Fibroblast of pulmonary artery (primary cell): ENCODE measurements at regions not wholly inside any gene's neighbourhood (a gene's known extent, or its start where the extent isn't known, plus 50 kb on each side); places are given as distances from the start of the nearest gene placed in this dataset.

Experiments used
- DNase-seq: peaks from one replicate; pipeline ENCODE4 v3.0.0-alpha.2; 2010; ENCODE audit warnings: low read depth
- H3K4me3 ChIP-seq: replicated peaks from 2 replicates; pipeline ENCODE4 v1.5.1; 2011; ENCODE audit warnings: low read depth, mild to moderate bottlenecking, control low read depth, low read length, moderate library complexity
- TF ChIP-seq, protein P1 (sequence below): IDR thresholded peaks from 2 replicates; pipeline ENCODE4 v1.5.1; 2011; ENCODE audit warnings: mild to moderate bottlenecking, control low read depth, low read length, inconsistent platforms; ENCODE audit errors: missing control alignments

DNA sequence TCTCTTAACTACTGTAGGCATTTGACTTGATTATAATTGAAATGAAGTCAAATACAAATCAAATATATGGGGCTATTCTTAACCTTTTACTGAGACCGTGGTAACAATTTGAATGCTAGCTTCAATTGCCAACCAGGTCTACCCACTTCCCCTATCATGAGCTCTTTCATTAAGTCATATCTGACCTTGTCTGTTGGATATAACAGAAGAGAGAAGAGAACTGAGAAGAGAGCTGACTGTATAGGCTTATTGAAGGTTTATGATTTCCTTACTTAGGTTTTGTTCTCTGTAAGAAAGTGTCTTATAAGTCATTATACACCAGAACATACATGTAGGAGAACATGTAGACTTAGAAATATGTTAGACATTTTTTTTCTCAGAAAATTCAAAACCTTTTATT, 549.4 kb downstream of the COL12A1 start:
- H3K4me3 ChIP-seq = no peak overlapping the region
- TF ChIP-seq, protein P1, sequence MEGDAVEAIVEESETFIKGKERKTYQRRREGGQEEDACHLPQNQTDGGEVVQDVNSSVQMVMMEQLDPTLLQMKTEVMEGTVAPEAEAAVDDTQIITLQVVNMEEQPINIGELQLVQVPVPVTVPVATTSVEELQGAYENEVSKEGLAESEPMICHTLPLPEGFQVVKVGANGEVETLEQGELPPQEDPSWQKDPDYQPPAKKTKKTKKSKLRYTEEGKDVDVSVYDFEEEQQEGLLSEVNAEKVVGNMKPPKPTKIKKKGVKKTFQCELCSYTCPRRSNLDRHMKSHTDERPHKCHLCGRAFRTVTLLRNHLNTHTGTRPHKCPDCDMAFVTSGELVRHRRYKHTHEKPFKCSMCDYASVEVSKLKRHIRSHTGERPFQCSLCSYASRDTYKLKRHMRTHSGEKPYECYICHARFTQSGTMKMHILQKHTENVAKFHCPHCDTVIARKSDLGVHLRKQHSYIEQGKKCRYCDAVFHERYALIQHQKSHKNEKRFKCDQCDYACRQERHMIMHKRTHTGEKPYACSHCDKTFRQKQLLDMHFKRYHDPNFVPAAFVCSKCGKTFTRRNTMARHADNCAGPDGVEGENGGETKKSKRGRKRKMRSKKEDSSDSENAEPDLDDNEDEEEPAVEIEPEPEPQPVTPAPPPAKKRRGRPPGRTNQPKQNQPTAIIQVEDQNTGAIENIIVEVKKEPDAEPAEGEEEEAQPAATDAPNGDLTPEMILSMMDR = no peak
- DNase-seq = no peak

DNA sequence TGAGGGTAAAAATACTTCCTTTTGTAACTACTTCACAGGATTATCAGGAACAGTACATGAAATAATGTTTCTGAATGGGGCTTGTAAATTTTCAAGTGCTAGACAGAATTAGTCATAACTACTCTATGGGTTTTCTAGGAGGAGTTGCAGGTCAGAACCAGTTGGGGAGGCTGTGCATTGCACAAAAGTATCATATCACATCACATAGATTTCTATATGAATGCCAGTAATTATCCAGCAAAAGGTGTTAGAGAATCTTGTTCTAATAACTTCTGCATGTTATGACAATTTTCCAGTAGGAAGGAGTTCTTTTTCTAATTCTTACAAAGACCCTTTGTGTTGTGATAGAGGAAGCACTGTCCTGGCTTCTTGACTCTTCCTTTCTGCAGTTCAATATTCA, 551.6 kb downstream of the COL12A1 start:
- no peak overlapping the region for H3K4me3 ChIP-seq
- TF ChIP-seq, protein P1 = no peak
- DNase-seq = no peak

DNA sequence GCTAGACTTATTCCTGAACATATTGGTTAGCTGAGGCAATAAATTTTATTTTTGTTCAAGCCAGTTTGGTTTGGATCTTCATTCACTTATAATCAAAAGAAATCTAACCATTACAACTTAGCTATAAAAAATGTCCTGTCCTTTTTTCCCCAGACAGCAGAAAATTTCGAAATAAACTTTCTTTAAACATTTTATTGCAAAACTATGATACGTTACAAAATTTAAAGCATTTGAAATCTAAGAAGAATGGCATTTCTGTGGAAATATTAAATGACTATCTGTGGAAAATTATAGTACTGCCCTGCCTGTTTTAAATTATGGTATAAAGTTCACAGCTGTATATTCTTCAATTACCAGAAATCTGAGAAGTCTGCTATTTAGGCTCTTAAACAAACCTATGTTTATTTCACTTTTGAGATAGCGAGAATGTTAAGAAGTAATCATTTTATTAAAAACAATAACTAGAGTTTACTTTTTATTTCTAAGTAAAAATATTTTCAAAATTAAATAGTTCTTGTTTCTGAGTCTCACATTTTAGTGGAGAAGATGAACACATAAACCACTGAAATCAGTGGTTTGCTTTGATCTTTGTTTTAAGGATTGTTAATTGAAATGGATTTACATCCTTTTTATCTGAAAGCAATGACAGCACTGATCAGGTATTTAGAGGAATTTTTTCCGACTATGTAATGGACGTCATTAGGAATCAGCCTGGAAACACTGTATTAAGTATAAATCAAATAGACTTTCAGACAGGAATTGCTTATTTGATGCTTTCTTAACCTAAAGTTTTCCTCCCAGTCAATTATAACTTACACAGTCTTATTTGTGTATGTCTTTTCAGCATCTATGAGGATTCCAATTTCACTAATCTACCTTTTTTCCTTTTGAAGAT, 553.7 kb downstream of the COL12A1 start:
- H3K4me3 ChIP-seq = no peak overlapping the region
- peak; percentile 13 for DNase-seq
- TF ChIP-seq, protein P1 = no peak

- no peak for DNase-seq
- TF ChIP-seq, protein P1 = no peak
- no peak overlapping the region for H3K4me3 ChIP-seq
Observed at GRCh38 chr6:74650668-74651067, 555.2 kb downstream of the COL12A1 start.

GRCh38 chr6:74646461-74646860, 559.4 kb downstream of the COL12A1 start:
- H3K4me3 ChIP-seq = no peak overlapping the region
- DNase-seq = no peak
- TF ChIP-seq, protein P1 = no peak

DNA sequence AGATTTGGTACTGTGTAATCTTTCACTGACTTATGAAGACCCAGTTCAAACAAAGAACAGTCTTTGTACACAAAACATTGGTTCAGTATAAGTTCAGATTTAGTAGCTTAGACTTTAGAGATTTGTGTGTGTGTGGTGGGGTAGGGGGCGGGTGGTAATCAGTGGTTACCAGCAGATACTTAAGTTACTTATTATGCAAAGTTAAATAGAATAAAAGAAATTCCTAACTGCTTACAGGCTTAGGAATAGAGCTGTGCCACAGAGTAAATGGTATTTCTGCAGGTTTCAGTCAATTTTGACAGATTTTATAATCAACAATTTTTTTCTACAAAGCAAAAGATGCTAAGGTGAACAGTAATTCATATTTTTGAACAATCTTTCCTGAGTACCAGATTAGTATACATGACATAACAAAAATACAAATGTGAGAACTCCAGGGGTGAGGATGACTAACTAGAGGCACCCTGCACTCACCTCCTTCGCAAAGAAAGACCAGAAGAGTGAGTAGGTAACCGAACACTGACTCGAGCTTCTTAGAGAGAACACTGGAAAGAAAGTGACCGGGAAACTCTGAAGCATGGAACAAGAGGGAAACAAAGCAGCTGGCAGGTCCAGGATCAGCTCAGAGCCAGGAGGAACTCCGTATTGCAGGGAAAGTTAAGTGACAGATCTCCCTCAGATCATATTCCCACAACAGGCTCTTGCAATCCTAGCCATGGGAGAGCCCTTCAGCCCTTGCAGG, 560.6 kb downstream of the COL12A1 start:
- H3K4me3 ChIP-seq = no peak overlapping the region
- DNase-seq = no peak
- TF ChIP-seq, protein P1 = no peak

DNA sequence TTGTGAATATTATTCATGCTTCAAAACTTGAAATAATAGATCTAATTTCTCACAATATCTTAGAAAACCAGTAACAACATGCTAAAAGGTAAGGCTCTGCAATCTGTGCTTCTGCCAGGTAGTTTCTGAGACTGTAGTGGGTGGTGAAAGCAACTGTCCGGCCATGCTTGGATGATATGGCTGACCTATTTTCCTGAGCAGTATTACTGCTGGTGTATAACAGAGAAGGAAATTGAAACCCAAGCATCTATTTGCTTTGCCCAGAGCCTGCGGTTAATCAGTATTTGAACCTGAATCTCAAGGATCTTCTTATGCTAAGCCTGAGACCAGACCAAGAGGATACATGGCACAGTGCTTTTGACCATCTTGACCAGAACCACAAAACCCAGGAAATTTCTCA, 563.8 kb downstream of the COL12A1 start:
- DNase-seq = no peak
- TF ChIP-seq, protein P1 = no peak
- H3K4me3 ChIP-seq = no peak overlapping the region
